ENCODE measurements at regions not wholly inside any gene's neighbourhood (a gene's known extent, or its start where the extent isn't known, plus 50 kb on each side); places are given as distances from the start of the nearest gene placed in this dataset.
A peak's percentile ranks its signal among the peaks of the same experiment; 100 is the strongest.

- DNase-seq (no peak), ATAC-seq (no peak)
- Histone ChIP-seq H3K27me3 (ENCODE audit: low read depth) (peaks cover 6% of the 10 kb centered on the region), H3K36me3 (no peaks in the 10 kb centered on the region), H3K4me3 (no peak overlapping the region), H3K27ac (no peak overlapping the region), H3K4me1 (peaks cover 13% of the 10 kb centered on the region), H3K9me3 (no peaks in the 10 kb centered on the region)
- TF ChIP-seq CTCF (IDR thresholded peaks at IDR 0.05), result no peak
- intact Hi-C loops (cut with DNase I), result no loop called here
Observed at GRCh38 chr20:58075586-58076345, 152.7 kb downstream of the ANKRD60 start.

- peak in 1 of 2 donors; percentile 6 for ATAC-seq
- H3K36me3 ChIP-seq, result no peaks in the 10 kb centered on the region
- H3K9me3 ChIP-seq, result no peaks in the 10 kb centered on the region
- no peak overlapping the region for H3K27ac ChIP-seq
- peaks cover 13% of the 10 kb centered on the region for H3K4me1 ChIP-seq
- no peak for TF ChIP-seq CTCF (IDR thresholded peaks at IDR 0.05)
- DNase-seq, result no peak
- no peak overlapping the region for H3K4me3 ChIP-seq
- peaks cover 6% of the 10 kb centered on the region for H3K27me3 ChIP-seq (ENCODE audit: low read depth)
- intact Hi-C loops (cut with DNase I), result no loop called here
Observed at GRCh38 chr20:58073945-58074856, 154.3 kb downstream of the ANKRD60 start.

GRCh38 chr20:58072695-58073671 is 155.5 kb downstream of the ANKRD60 start:
- no peak for ATAC-seq
- intact Hi-C loops (cut with DNase I), result no loop called here
- no peak for TF ChIP-seq CTCF (IDR thresholded peaks at IDR 0.05)

GRCh38 chr20:58071991-58072390 is 156.5 kb downstream of the ANKRD60 start:
- no peaks in the 10 kb centered on the region for H3K9me3 ChIP-seq
- no peak overlapping the region for H3K4me3 ChIP-seq
- no peaks in the 10 kb centered on the region for H3K36me3 ChIP-seq
- intact Hi-C loops (cut with DNase I), result no loop called here
- ATAC-seq, result no peak
- no peak for DNase-seq
- TF ChIP-seq CTCF (IDR thresholded peaks at IDR 0.05), result no peak
- peaks cover 6% of the 10 kb centered on the region for H3K27me3 ChIP-seq (ENCODE audit: low read depth)
- no peak overlapping the region for H3K27ac ChIP-seq
- peaks cover 13% of the 10 kb centered on the region for H3K4me1 ChIP-seq

More at GRCh38 chr20:58072695-58073671, 155.5 kb downstream of the ANKRD60 start:
- H3K27me3 ChIP-seq (ENCODE audit: low read depth), result peaks cover 6% of the 10 kb centered on the region
- DNase-seq, result no peak
- H3K9me3 ChIP-seq, result no peaks in the 10 kb centered on the region
- H3K4me1 ChIP-seq, result peaks cover 13% of the 10 kb centered on the region
- no peaks in the 10 kb centered on the region for H3K36me3 ChIP-seq
- no peak overlapping the region for H3K27ac ChIP-seq
- no peak overlapping the region for H3K4me3 ChIP-seq

GRCh38 chr20:58071298-58071697 is 157.2 kb downstream of the ANKRD60 start:
- Histone ChIP-seq H3K27me3 (ENCODE audit: low read depth) (peaks cover 6% of the 10 kb centered on the region), H3K27ac (no peak overlapping the region), H3K4me3 (no peak overlapping the region), H3K36me3 (no peaks in the 10 kb centered on the region), H3K4me1 (peaks cover 13% of the 10 kb centered on the region), H3K9me3 (no peaks in the 10 kb centered on the region)
- no peak for TF ChIP-seq CTCF (IDR thresholded peaks at IDR 0.05)
- intact Hi-C loops (cut with DNase I), result no loop called here
- DNase-seq (no peak), ATAC-seq (no peak)
